ENCODE measurements at regions not wholly inside any gene's neighbourhood (a gene's known extent, or its start where the extent isn't known, plus 50 kb on each side); places are given as distances from the start of the nearest gene placed in this dataset.

- no peaks in the 10 kb centered on the region for H3K27me3 ChIP-seq (ENCODE audit: control insufficient read depth, insufficient read depth, low read length)
- no peak for DNase-seq
- no peaks in the 10 kb centered on the region for H3K4me1 ChIP-seq (ENCODE audit: control insufficient read depth, insufficient read depth, low read length)
- WGBS (ENCODE audit: insufficient coverage), result 100% methylated on average over 3 of the region's 3 CpGs
- no peaks in the 10 kb centered on the region for H3K36me3 ChIP-seq (ENCODE audit: control insufficient read depth, insufficient read depth, low read length)
- H3K27ac ChIP-seq (ENCODE audit: low read length), result no peak overlapping the region
- H3K4me3 ChIP-seq (ENCODE audit: low read length), result no peak overlapping the region
- H3K9me3 ChIP-seq (replicated peaks; ENCODE audit: control insufficient read depth, low read depth, low read length), result peaks cover 21% of the 10 kb centered on the region
These were observed 182.8 kb downstream of the PIK3C3 start for GRCh38 chr18:42137693-42138375.

- H3K4me1 ChIP-seq (ENCODE audit: control insufficient read depth, insufficient read depth, low read length), result no peaks in the 10 kb centered on the region
- peaks cover 21% of the 10 kb centered on the region for H3K9me3 ChIP-seq (replicated peaks; ENCODE audit: control insufficient read depth, low read depth, low read length)
- no peak overlapping the region for H3K4me3 ChIP-seq (ENCODE audit: low read length)
- no peak for DNase-seq
- H3K36me3 ChIP-seq (ENCODE audit: control insufficient read depth, insufficient read depth, low read length), result no peaks in the 10 kb centered on the region
- H3K27ac ChIP-seq (ENCODE audit: low read length), result no peak overlapping the region
- WGBS (ENCODE audit: insufficient coverage), result 20% methylated on average over 1 of the region's 1 CpG
- H3K27me3 ChIP-seq (ENCODE audit: control insufficient read depth, insufficient read depth, low read length), result no peaks in the 10 kb centered on the region
These were observed 186.4 kb downstream of the PIK3C3 start for GRCh38 chr18:42141439-42141838.

- Histone ChIP-seq H3K27me3 (ENCODE audit: control insufficient read depth, insufficient read depth, low read length) (no peaks in the 10 kb centered on the region), H3K27ac (ENCODE audit: low read length) (no peak overlapping the region), H3K36me3 (ENCODE audit: control insufficient read depth, insufficient read depth, low read length) (no peaks in the 10 kb centered on the region), H3K4me3 (ENCODE audit: low read length) (no peak overlapping the region), H3K4me1 (ENCODE audit: control insufficient read depth, insufficient read depth, low read length) (no peaks in the 10 kb centered on the region), H3K9me3 (replicated peaks; ENCODE audit: control insufficient read depth, low read depth, low read length) (peaks cover 3% of the 10 kb centered on the region)
- no peak for DNase-seq
These were observed 200.0 kb downstream of the PIK3C3 start for GRCh38 chr18:42155024-42155423.

DNA sequence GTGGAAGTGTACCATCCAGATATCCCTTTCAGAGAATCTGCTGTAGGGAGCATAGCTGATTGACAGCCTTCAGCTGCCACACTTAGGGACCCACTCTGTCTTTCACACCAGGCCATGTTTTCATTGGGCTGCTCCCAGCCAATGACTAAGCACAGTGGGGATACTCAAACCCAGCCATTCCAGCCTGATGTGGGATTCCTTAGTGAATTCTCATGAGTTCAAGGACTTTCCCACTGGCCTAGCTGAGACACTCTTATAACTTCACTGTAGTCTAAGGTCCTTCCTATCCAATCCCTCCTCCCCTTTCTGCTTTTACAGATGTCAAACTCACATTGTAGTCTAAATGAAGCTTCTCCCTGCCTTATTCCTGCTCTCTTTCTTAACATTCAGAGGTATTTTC lies 201.2 kb downstream of the PIK3C3 start:
- no peaks in the 10 kb centered on the region for H3K27me3 ChIP-seq (ENCODE audit: control insufficient read depth, insufficient read depth, low read length)
- H3K4me1 ChIP-seq (ENCODE audit: control insufficient read depth, insufficient read depth, low read length), result no peaks in the 10 kb centered on the region
- H3K36me3 ChIP-seq (ENCODE audit: control insufficient read depth, insufficient read depth, low read length), result no peaks in the 10 kb centered on the region
- no peak overlapping the region for H3K27ac ChIP-seq (ENCODE audit: low read length)
- no peaks in the 10 kb centered on the region for H3K9me3 ChIP-seq (replicated peaks; ENCODE audit: control insufficient read depth, low read depth, low read length)
- no peak overlapping the region for H3K4me3 ChIP-seq (ENCODE audit: low read length)
- no peak for DNase-seq

DNA sequence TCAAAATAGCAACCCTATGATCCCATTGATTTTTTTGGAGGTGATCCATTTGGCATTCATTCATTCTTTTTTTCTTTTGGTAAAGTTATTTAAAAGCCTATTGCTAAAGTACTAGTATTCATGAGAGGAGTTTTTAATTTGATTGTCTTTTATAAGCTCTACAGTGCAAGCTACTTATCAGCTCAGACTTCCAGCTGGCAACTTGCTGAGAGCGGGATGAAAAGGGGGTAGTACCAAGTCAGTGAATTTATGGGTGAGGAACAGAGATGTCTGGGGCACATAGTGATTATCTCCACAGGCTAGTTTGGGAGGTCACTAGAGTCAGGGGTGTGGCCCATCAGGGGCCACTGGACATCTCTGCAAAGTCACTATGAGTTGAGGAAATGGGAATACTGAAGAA lies 202.4 kb downstream of the PIK3C3 start:
- Histone ChIP-seq H3K27ac (ENCODE audit: low read length) (no peak overlapping the region), H3K36me3 (ENCODE audit: control insufficient read depth, insufficient read depth, low read length) (no peaks in the 10 kb centered on the region), H3K27me3 (ENCODE audit: control insufficient read depth, insufficient read depth, low read length) (no peaks in the 10 kb centered on the region), H3K4me1 (ENCODE audit: control insufficient read depth, insufficient read depth, low read length) (no peaks in the 10 kb centered on the region), H3K9me3 (replicated peaks; ENCODE audit: control insufficient read depth, low read depth, low read length) (no peaks in the 10 kb centered on the region), H3K4me3 (ENCODE audit: low read length) (no peak overlapping the region)
- WGBS (ENCODE audit: insufficient coverage), result 100% methylated on average over 1 of the region's 1 CpG
- no peak for DNase-seq

GRCh38 chr18:42157878-42158277 lies 202.8 kb downstream of the PIK3C3 start:
- no peaks in the 10 kb centered on the region for H3K9me3 ChIP-seq (replicated peaks; ENCODE audit: control insufficient read depth, low read depth, low read length)
- H3K36me3 ChIP-seq (ENCODE audit: control insufficient read depth, insufficient read depth, low read length), result no peaks in the 10 kb centered on the region
- WGBS (ENCODE audit: insufficient coverage), result 86% methylated on average over 1 of the region's 2 CpGs
- peak; percentile 7 for DNase-seq
- no peaks in the 10 kb centered on the region for H3K27me3 ChIP-seq (ENCODE audit: control insufficient read depth, insufficient read depth, low read length)
- H3K4me1 ChIP-seq (ENCODE audit: control insufficient read depth, insufficient read depth, low read length), result no peaks in the 10 kb centered on the region
- H3K4me3 ChIP-seq (ENCODE audit: low read length), result no peak overlapping the region
- H3K27ac ChIP-seq (ENCODE audit: low read length), result no peak overlapping the region

DNA sequence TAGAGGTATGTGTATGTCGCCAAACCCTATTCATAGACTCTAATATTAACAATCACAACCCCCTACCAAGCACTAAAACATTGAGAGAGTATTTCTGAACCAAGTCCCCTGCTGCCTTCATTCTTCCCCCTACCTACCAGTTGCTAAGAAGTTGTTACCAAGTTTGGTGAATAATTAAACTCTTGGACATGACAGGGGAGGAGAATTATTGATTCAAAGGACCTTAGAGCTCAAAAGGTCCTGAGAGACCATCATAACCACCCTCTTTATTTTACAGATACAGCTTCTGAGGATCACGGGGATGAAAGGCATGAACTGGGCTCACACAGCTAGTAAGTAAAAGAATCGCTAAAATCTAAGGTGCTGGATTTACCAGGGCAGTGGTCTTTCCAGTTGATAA lies 204.1 kb downstream of the PIK3C3 start:
- WGBS (ENCODE audit: insufficient coverage), result 94% methylated on average over 1 of the region's 3 CpGs

GRCh38 chr18:42163321-42163720 lies 208.3 kb downstream of the PIK3C3 start:
- H3K9me3 ChIP-seq (replicated peaks; ENCODE audit: control insufficient read depth, low read depth, low read length), result no peaks in the 10 kb centered on the region
- H3K4me1 ChIP-seq (ENCODE audit: control insufficient read depth, insufficient read depth, low read length), result no peaks in the 10 kb centered on the region
- no peaks in the 10 kb centered on the region for H3K36me3 ChIP-seq (ENCODE audit: control insufficient read depth, insufficient read depth, low read length)
- no peak overlapping the region for H3K27ac ChIP-seq (ENCODE audit: low read length)
- H3K27me3 ChIP-seq (ENCODE audit: control insufficient read depth, insufficient read depth, low read length), result no peaks in the 10 kb centered on the region
- no peak overlapping the region for H3K4me3 ChIP-seq (ENCODE audit: low read length)
- no CpG with 5 or more reads among the region's 1 CpG for WGBS (ENCODE audit: insufficient coverage)
- no peak for DNase-seq

More for the DNA sequence above, 204.1 kb downstream of the PIK3C3 start:
- Histone ChIP-seq H3K36me3 (ENCODE audit: control insufficient read depth, insufficient read depth, low read length) (no peaks in the 10 kb centered on the region), H3K27ac (ENCODE audit: low read length) (no peak overlapping the region), H3K4me3 (ENCODE audit: low read length) (no peak overlapping the region), H3K9me3 (replicated peaks; ENCODE audit: control insufficient read depth, low read depth, low read length) (no peaks in the 10 kb centered on the region), H3K27me3 (ENCODE audit: control insufficient read depth, insufficient read depth, low read length) (no peaks in the 10 kb centered on the region), H3K4me1 (ENCODE audit: control insufficient read depth, insufficient read depth, low read length) (no peaks in the 10 kb centered on the region)
- no peak for DNase-seq

DNA sequence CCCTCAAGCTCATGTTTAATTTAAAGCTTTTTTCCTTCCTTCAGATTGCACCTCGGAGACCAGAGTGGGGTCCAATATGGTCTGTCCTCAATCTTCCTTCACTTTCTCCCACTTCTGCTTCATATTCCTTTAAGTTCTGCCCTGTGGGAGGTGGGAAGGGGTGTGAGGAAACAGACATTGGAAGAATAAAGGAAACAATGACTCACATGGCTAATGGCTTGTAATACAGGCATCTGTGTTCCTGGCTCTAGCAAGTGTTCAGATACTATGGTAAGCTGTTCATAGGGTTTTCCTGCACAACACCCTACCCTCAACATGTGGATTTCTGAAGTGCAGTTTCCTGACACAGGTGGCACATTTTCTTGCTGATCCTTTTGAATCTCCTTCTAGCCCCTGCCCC lies 209.5 kb downstream of the PIK3C3 start:
- no peaks in the 10 kb centered on the region for H3K27me3 ChIP-seq (ENCODE audit: control insufficient read depth, insufficient read depth, low read length)
- no peak overlapping the region for H3K4me3 ChIP-seq (ENCODE audit: low read length)
- H3K27ac ChIP-seq (ENCODE audit: low read length), result no peak overlapping the region
- no peaks in the 10 kb centered on the region for H3K4me1 ChIP-seq (ENCODE audit: control insufficient read depth, insufficient read depth, low read length)
- no peaks in the 10 kb centered on the region for H3K36me3 ChIP-seq (ENCODE audit: control insufficient read depth, insufficient read depth, low read length)
- H3K9me3 ChIP-seq (replicated peaks; ENCODE audit: control insufficient read depth, low read depth, low read length), result no peaks in the 10 kb centered on the region
- WGBS (ENCODE audit: insufficient coverage), result no CpG with 5 or more reads among the region's 1 CpG
- no peak for DNase-seq

GRCh38 chr18:42165922-42166513 lies 211.0 kb downstream of the PIK3C3 start:
- no peak for DNase-seq
- Histone ChIP-seq H3K9me3 (replicated peaks; ENCODE audit: control insufficient read depth, low read depth, low read length) (no peaks in the 10 kb centered on the region), H3K4me3 (ENCODE audit: low read length) (no peak overlapping the region), H3K27ac (ENCODE audit: low read length) (no peak overlapping the region), H3K27me3 (ENCODE audit: control insufficient read depth, insufficient read depth, low read length) (no peaks in the 10 kb centered on the region), H3K4me1 (ENCODE audit: control insufficient read depth, insufficient read depth, low read length) (no peaks in the 10 kb centered on the region), H3K36me3 (ENCODE audit: control insufficient read depth, insufficient read depth, low read length) (no peaks in the 10 kb centered on the region)
- WGBS (ENCODE audit: insufficient coverage), result no CpG with 5 or more reads among the region's 1 CpG

DNA sequence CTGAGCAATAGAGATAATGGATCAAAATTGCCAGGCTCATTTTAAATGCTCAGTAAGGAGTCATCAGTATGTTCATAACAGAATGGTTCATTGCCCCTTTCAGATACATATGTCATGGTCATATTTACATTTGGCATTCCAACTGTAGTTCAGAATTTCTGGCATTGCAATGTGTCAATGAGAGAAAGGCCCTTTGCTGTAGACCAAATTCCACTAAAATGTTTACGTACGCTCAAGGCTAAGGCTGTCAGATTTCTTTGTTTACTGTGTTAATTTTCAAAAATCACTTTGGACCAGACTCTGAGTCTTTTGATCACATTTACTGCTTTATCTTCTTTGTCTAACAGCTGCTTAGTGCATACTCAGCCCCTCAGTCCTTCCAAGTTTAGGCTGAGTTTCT lies 213.5 kb downstream of the PIK3C3 start:
- H3K27me3 ChIP-seq (ENCODE audit: control insufficient read depth, insufficient read depth, low read length), result no peaks in the 10 kb centered on the region
- H3K9me3 ChIP-seq (replicated peaks; ENCODE audit: control insufficient read depth, low read depth, low read length), result no peaks in the 10 kb centered on the region
- no CpG with 5 or more reads among the region's 2 CpGs for WGBS (ENCODE audit: insufficient coverage)
- H3K4me3 ChIP-seq (ENCODE audit: low read length), result no peak overlapping the region
- H3K27ac ChIP-seq (ENCODE audit: low read length), result no peak overlapping the region
- no peak for DNase-seq
- no peaks in the 10 kb centered on the region for H3K4me1 ChIP-seq (ENCODE audit: control insufficient read depth, insufficient read depth, low read length)
- no peaks in the 10 kb centered on the region for H3K36me3 ChIP-seq (ENCODE audit: control insufficient read depth, insufficient read depth, low read length)

All from muscle of leg (tissue), 3 donors.